Pancreas (tissue), 10 donors: ENCODE measurements at regions not wholly inside any gene's neighbourhood (a gene's known extent, or its start where the extent isn't known, plus 50 kb on each side); places are given as distances from the start of the nearest gene placed in this dataset.
"Not testable (repeated sequence)": the region's sequence is repeated elsewhere in the genome, so short reads cannot be mapped to it uniquely, and the experiment has no call there.

Experiments
- ATAC-seq, 4 donors: fragments of 200-7000 bp; cut with Tn5 transposase; one replicate each; pipeline versions ENCODE4 v1.8.0 to v1.9.1; 2020; ENCODE audit warnings: mild to moderate bottlenecking in 4 of 4, moderate library complexity in 4 of 4
- DNase-seq, 6 donors: peaks; one replicate each; pipeline ENCODE4 v3.0.0-alpha.2; 2020
- FAIRE-seq: peaks from 2 replicates; lab custom pipeline; 2012; peaks lifted over from hg19 to GRCh38; lab: Jason Lieb, UNC
- H3K27ac ChIP-seq, 4 donors: fragments of 200-600 bp; sonication (generic); 1 replicate in 3 of 4; 2 replicates in 1 of 4; pipeline versions ENCODE4 v1.5.0 to v1.8.0; 2020
- H3K27me3 ChIP-seq, 4 donors: fragments of 200-600 bp; one replicate each; pipeline ENCODE4 v1.8.0; 2021
- H3K36me3 ChIP-seq, 3 donors: fragments of 200-600 bp; sonication (generic) in 1 of 3; one replicate each; pipeline versions ENCODE4 v1.5.0 to v1.8.0; 2020 to 2021
- H3K4me1 ChIP-seq, 3 donors: fragments of 200-600 bp; one replicate each; pipeline ENCODE4 v1.8.0; 2021
- H3K4me3 ChIP-seq, 4 donors: fragments of 200-600 bp; sonication (generic) in 2 of 4; one replicate each; pipeline versions ENCODE4 v1.5.0 to v1.8.0; 2020 to 2021
- H3K9me3 ChIP-seq, 4 donors: fragments of 200-600 bp; one replicate each; pipeline ENCODE4 v1.8.0; 2021
- CTCF ChIP-seq, 4 donors: fragments of 200-600 bp; sonication (generic) in 3 of 4; IDR thresholded peaks; one replicate each; pipeline versions ENCODE4 v1.5.0 to v1.8.0; 2021; ENCODE audit warnings: antibody characterized with exemption in 4 of 4
- WGBS, 2 donors: extraction: QIAGEN DNeasy Blood & Tissue Kit; methylation state at CpG; one replicate each; pipeline ENCODE4 v1.1.7; 2013; 5-methylcytosine and 5-hydroxymethylcytosine counted together
- intact Hi-C, 3 donors: fragments of 100-400 bp; cut with DNase I; formaldehyde crosslinking; loops; one replicate each; pipeline versions ENCODE4 v1.11.1 to v1.14.2; 2022
- donor health status: healthy with polysubstance abuse.
- donor health status: DM: no; HTN: no; CAD: no; lungs with moderate emphysema.
- donor health status: DM: no; HTN: no; CAD: no.
- donor health status: control.
- donor health status: control.
- donor health status: Bipolar disorder and iron deficiency.
- donor health status: DM: yes; HTN: yes; CAD: no.
- donor health status: DM: no; HTN: no; CAD: no.
- donor health status: DM: no; HTN: no; CAD: no.
- donor health status: DM: yes; HTN: yes; CAD: no.

- ATAC-seq (no peak), FAIRE-seq (no peak), DNase-seq (no peak)
- H3K4me1 ChIP-seq, result no peaks in the 10 kb centered on the region
- no peak for TF ChIP-seq CTCF (IDR thresholded peaks at IDR 0.05)
- H3K36me3 ChIP-seq, result no peaks in the 10 kb centered on the region
- intact Hi-C loops, result no loop called here
- no peaks in the 10 kb centered on the region for H3K27me3 ChIP-seq
- H3K27ac ChIP-seq, result no peak overlapping the region
- H3K9me3 ChIP-seq, result no peaks in the 10 kb centered on the region
- 78 to 82% methylated on average over 9 of the region's 9 CpGs for WGBS, 2 donors
- H3K4me3 ChIP-seq, result no peak overlapping the region
These were observed 169.4 kb downstream of the NRN1 start for GRCh38 chr6:5837323-5837722.

- ATAC-seq, H3K4me1 ChIP-seq, intact Hi-C loops, H3K36me3 ChIP-seq, H3K9me3 ChIP-seq, H3K27ac ChIP-seq, H3K27me3 ChIP-seq, H3K4me3 ChIP-seq, DNase-seq, FAIRE-seq: not testable (repeated sequence)
- WGBS, 2 donors, result 84 to 93% methylated on average over 1 of the region's 5 CpGs
These were observed 170.1 kb downstream of the NRN1 start for GRCh38 chr6:5836597-5836996.

GRCh38 chr6:5833120-5833519 lies 173.6 kb downstream of the NRN1 start:
- H3K36me3 ChIP-seq, result no peaks in the 10 kb centered on the region
- 75 to 85% methylated on average over 3 of the region's 3 CpGs for WGBS, 2 donors
- no peaks in the 10 kb centered on the region for H3K4me1 ChIP-seq
- DNase-seq (no peak), ATAC-seq (no peak), FAIRE-seq (no peak)
- intact Hi-C loops, result no loop called here
- H3K4me3 ChIP-seq, result no peak overlapping the region
- no peaks in the 10 kb centered on the region for H3K9me3 ChIP-seq
- no peak for TF ChIP-seq CTCF (IDR thresholded peaks at IDR 0.05)
- no peaks in the 10 kb centered on the region for H3K27me3 ChIP-seq
- H3K27ac ChIP-seq, result no peak overlapping the region

- WGBS, 2 donors, result 69 to 86% methylated on average over 3 of the region's 3 CpGs
- no peak for DNase-seq
- no peak for ATAC-seq
- Histone ChIP-seq H3K27ac (no peak overlapping the region), H3K27me3 (no peaks in the 10 kb centered on the region), H3K36me3 (no peaks in the 10 kb centered on the region), H3K9me3 (no peaks in the 10 kb centered on the region), H3K4me1 (no peaks in the 10 kb centered on the region), H3K4me3 (no peak overlapping the region)
- no peak for FAIRE-seq
- TF ChIP-seq CTCF (IDR thresholded peaks at IDR 0.05), result no peak
- intact Hi-C loops, result no loop called here
These were observed 174.1 kb downstream of the NRN1 start for GRCh38 chr6:5832668-5833067.

- H3K9me3 ChIP-seq, intact Hi-C loops, H3K4me1 ChIP-seq, H3K27ac ChIP-seq, H3K36me3 ChIP-seq, H3K4me3 ChIP-seq, DNase-seq, H3K27me3 ChIP-seq, FAIRE-seq: not testable (repeated sequence)
- 54 to 62% methylated on average over 8 of the region's 8 CpGs for WGBS, 2 donors
- ATAC-seq, result peak in 2 of 4 donors; percentile 51
These were observed 175.4 kb downstream of the NRN1 start for GRCh38 chr6:5831219-5831862.

GRCh38 chr6:5828296-5828695 lies 178.4 kb downstream of the NRN1 start:
- 67% methylated on average over 11 of the region's 11 CpGs for WGBS, 2 donors
- no peak for DNase-seq

More at GRCh38 chr6:5828296-5828695, 178.4 kb downstream of the NRN1 start:
- Histone ChIP-seq H3K27ac (no peak overlapping the region), H3K36me3 (no peaks in the 10 kb centered on the region), H3K27me3 (no peaks in the 10 kb centered on the region), H3K4me1 (no peaks in the 10 kb centered on the region), H3K4me3 (no peak overlapping the region), H3K9me3 (no peaks in the 10 kb centered on the region)
- intact Hi-C loops, result no loop called here
- no peak for TF ChIP-seq CTCF (IDR thresholded peaks at IDR 0.05)
- FAIRE-seq, result no peak
- no peak for ATAC-seq
